Muscle layer of duodenum (tissue), 2 donors: ENCODE measurements at regions not wholly inside any gene's neighbourhood (a gene's known extent, or its start where the extent isn't known, plus 50 kb on each side); places are given as distances from the start of the nearest gene placed in this dataset.

Experiments used
- H3K27ac ChIP-seq: one replicate; pipeline ENCODE4 v1.7.0; 2013; ENCODE audit warnings: mild to moderate bottlenecking, low read length
- H3K27me3 ChIP-seq: one replicate; pipeline ENCODE4 v1.7.0; 2013; ENCODE audit warnings: low read depth, mild to moderate bottlenecking, control low read depth, low read length
- H3K36me3 ChIP-seq, 2 donors: one replicate each; pipeline ENCODE4 v1.7.0; 2013; ENCODE audit warnings: low read length in 2 of 2, control low read depth in 1 of 2, mild to moderate bottlenecking in 1 of 2; ENCODE audit not compliant: insufficient read depth in 2 of 2, control insufficient read depth in 1 of 2
- H3K4me1 ChIP-seq, 2 donors: one replicate each; pipeline ENCODE4 v1.7.0; 2013; ENCODE audit warnings: low read length in 2 of 2, mild to moderate bottlenecking in 2 of 2, control low read depth in 1 of 2, moderate library complexity in 1 of 2; ENCODE audit not compliant: insufficient read depth in 2 of 2, control insufficient read depth in 1 of 2
- H3K4me3 ChIP-seq, 2 donors: one replicate each; pipeline ENCODE4 v1.7.0; 2013; ENCODE audit warnings: low read length in 2 of 2, low read depth in 1 of 2, mild to moderate bottlenecking in 1 of 2
- H3K9me3 ChIP-seq, 2 donors: one replicate each; pipeline ENCODE4 v1.7.0; 2013; ENCODE audit warnings: low read length in 2 of 2, control low read depth in 1 of 2, mild to moderate bottlenecking in 1 of 2; ENCODE audit not compliant: control insufficient read depth in 1 of 2
- donor health status: healthy.

- Histone ChIP-seq H3K27ac (peak overlapping the region; percentile 64), H3K36me3 (no peaks in the 10 kb centered on the region), H3K9me3 (no peaks in the 10 kb centered on the region), H3K4me1 (peaks cover 0 to 13% of the 10 kb centered on the region in 2 donors), H3K4me3 (peak overlapping the region; percentile 41 to 49), H3K27me3 (no peaks in the 10 kb centered on the region)
Measured at GRCh38 chr18:76265497-76266235, 229.4 kb downstream of the ZNF516 start.

DNA sequence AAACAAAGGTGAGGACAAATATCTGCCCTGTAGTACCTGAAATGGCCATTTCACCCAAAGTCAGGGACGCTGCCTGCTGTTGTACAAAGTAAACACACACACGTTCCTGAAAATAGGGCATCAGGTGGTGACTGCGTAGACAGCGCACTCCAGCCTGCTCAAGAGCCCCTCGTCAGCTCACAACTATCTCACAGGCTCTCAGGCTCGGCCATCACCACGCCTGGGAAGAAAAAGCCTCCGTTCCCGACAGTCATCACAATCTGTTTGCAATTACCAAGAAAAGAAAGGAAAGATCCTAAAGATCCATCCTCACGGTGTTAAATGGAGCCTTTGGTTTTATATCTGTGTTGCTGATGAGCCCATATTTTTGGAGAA lies 230.2 kb downstream of the ZNF516 start:
- H3K36me3 ChIP-seq, result no peaks in the 10 kb centered on the region
- no peaks in the 10 kb centered on the region for H3K9me3 ChIP-seq
- no peak overlapping the region for H3K4me3 ChIP-seq
- H3K27ac ChIP-seq, result no peak overlapping the region
- no peaks in the 10 kb centered on the region for H3K27me3 ChIP-seq
- peaks cover 0 to 13% of the 10 kb centered on the region in 2 donors for H3K4me1 ChIP-seq

DNA sequence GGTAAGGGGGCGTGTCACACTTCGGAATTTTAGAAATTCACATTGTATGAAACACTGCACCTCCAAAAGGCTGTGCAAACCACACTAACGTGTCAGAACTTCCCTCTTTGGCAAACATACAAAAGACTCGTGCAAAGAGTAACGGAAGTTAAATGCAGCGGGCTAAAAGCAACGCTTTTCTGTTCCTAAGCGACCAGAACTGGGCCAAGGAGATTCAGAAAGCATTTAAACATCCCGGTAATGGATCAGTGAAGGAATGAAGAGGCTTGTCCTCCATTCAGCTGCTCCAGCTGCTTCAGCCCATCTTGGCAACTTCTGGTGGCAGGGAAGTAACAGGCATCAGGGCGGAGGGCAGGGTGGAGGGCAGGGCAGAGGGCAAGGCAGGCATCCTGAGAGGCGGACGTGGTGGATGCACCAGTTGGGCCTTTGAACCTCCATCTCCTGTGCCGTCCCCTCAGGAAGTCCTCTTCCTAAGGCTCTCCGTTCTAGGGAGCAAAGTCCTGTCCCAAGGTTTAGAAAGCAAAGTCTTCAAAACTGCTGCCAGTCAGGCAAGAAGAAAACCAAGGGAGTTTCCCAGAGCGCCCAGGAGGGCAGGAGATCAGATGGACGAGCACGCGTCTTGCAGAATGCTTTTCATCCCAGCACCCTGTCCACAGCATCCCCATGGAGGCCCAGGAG lies 230.7 kb downstream of the ZNF516 start:
- Histone ChIP-seq H3K4me3 (no peak overlapping the region), H3K36me3 (no peaks in the 10 kb centered on the region), H3K27me3 (no peaks in the 10 kb centered on the region), H3K27ac (no peak overlapping the region), H3K9me3 (no peaks in the 10 kb centered on the region), H3K4me1 (peaks cover 0 to 13% of the 10 kb centered on the region in 2 donors)

GRCh38 chr18:76263046-76264005 lies 231.7 kb downstream of the ZNF516 start:
- Histone ChIP-seq H3K27me3 (no peaks in the 10 kb centered on the region), H3K27ac (no peak overlapping the region), H3K36me3 (no peaks in the 10 kb centered on the region), H3K4me3 (no peak overlapping the region), H3K9me3 (no peaks in the 10 kb centered on the region), H3K4me1 (peaks cover 0 to 13% of the 10 kb centered on the region in 2 donors)

DNA sequence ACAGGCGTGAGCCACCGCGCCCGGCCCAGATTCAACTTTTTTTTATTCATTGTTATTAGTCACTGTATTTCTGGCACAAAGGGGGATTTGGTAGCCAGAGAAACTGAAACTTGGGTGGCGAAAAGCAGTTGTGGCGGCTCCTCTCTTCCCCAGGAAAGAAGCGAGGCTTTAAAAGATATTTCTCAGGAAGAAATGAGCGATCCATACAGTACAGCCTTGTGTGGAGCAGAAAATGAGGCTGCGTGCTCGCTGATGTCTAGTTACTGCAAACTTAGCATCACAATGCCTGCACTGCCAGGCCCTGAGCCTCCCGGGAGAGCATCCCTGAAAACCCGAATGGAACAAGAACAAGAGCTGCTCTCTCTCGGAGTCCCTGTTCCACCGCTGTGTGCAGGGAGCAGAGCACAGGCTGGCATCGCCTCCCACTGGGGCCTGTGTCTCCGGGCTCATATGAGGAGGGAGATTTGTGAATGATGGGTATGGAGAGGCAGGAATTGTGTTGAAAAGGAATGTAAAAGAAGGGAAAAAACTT lies 234.0 kb downstream of the ZNF516 start:
- Histone ChIP-seq H3K36me3 (no peaks in the 10 kb centered on the region), H3K27me3 (no peaks in the 10 kb centered on the region), H3K27ac (no peak overlapping the region), H3K4me1 (peaks cover 0 to 18% of the 10 kb centered on the region in 2 donors), H3K9me3 (no peaks in the 10 kb centered on the region), H3K4me3 (no peak overlapping the region)

DNA sequence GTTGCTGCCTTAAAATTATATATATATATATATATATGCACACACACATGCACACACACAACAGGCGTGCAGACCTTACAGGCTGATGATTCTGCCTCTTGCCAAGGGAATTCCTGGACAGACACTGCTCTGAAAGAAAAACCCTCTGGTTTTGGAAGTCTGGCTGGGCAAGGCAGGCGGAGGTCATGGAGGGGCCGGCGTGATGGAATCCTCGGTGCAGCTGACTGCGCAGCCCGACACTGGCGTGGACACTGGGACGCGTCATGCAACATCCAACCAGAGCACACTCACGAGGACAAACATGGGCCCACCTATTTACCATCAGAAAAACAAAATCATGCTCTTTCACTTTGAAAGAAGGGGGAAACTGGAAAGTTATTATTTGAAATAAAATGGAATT lies 235.3 kb downstream of the ZNF516 start:
- H3K27ac ChIP-seq, result no peak overlapping the region
- H3K27me3 ChIP-seq, result no peaks in the 10 kb centered on the region
- no peak overlapping the region for H3K4me3 ChIP-seq
- no peaks in the 10 kb centered on the region for H3K36me3 ChIP-seq
- H3K9me3 ChIP-seq, result no peaks in the 10 kb centered on the region
- H3K4me1 ChIP-seq, result peaks cover 0 to 8% of the 10 kb centered on the region in 2 donors

DNA sequence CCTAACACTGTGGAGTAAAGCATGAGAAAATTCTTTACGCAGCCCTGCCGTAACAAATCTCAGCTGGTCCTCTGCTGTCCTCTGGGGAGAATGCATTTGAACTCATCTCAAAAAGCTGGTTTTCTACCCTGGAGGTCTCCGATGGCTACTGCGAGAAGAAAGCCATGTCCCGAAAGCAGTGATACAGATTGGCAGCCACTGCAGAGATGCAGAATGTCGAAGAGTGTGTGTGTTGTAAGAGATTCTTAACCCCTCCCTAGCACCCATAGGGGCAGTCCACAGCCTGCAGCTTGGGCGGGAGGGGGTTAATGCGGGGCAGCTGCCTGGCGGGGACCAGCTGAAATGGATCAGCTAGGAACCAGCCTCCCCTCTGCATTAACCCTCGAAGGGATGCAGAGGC lies 235.9 kb downstream of the ZNF516 start:
- H3K4me3 ChIP-seq, result peak overlapping the region in 1 of 2 donors; percentile 17
- H3K27ac ChIP-seq, result no peak overlapping the region
- H3K36me3 ChIP-seq, result no peaks in the 10 kb centered on the region
- H3K4me1 ChIP-seq, result peaks cover 0 to 4% of the 10 kb centered on the region in 2 donors
- H3K27me3 ChIP-seq, result no peaks in the 10 kb centered on the region
- no peaks in the 10 kb centered on the region for H3K9me3 ChIP-seq

DNA sequence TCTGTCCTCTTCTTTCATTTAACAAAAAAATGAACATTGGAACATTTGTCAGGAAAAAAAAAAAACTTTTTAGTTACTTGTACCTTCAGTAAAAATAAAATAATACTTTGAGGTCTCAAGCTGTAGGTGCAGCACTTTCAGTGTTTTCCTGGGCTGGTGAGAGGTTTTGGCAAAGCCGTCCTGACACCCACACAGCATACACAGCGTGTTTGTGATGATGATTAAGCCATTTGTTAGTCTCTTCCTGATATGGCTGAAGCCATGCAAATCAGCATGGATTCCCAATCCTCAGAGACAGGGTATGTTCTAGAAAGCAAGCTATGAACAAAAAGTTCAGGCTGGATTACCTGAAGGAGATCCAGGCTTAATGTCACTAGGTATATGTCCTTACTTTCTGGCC lies 236.8 kb downstream of the ZNF516 start:
- no peaks in the 10 kb centered on the region for H3K27me3 ChIP-seq
- H3K4me3 ChIP-seq, result no peak overlapping the region
- no peaks in the 10 kb centered on the region for H3K9me3 ChIP-seq
- H3K27ac ChIP-seq, result no peak overlapping the region
- no peaks in the 10 kb centered on the region for H3K36me3 ChIP-seq
- H3K4me1 ChIP-seq, result peaks cover 0 to 4% of the 10 kb centered on the region in 2 donors

- Histone ChIP-seq H3K27me3 (no peaks in the 10 kb centered on the region), H3K27ac (no peak overlapping the region), H3K4me1 (peaks cover 0 to 4% of the 10 kb centered on the region in 2 donors), H3K9me3 (no peaks in the 10 kb centered on the region), H3K4me3 (peak overlapping the region in 1 of 2 donors; percentile 2), H3K36me3 (no peaks in the 10 kb centered on the region)
Measured at GRCh38 chr18:76255070-76255683, 239.9 kb downstream of the ZNF516 start.

GRCh38 chr18:76252880-76253279 lies 242.2 kb downstream of the ZNF516 start:
- Histone ChIP-seq H3K9me3 (no peaks in the 10 kb centered on the region), H3K27ac (no peak overlapping the region), H3K27me3 (no peaks in the 10 kb centered on the region), H3K4me3 (no peak overlapping the region), H3K36me3 (no peaks in the 10 kb centered on the region), H3K4me1 (peaks cover 0 to 4% of the 10 kb centered on the region in 2 donors)
